CMK (cell line): ENCODE measurements at regions not wholly inside any gene's neighbourhood (a gene's known extent, or its start where the extent isn't known, plus 50 kb on each side); places are given as distances from the start of the nearest gene placed in this dataset.
"Not testable (repeated sequence)": the region's sequence is repeated elsewhere in the genome, so short reads cannot be mapped to it uniquely, and the experiment has no call there.

Source experiments
- DNase-seq: peaks from one replicate; pipeline ENCODE4 v3.0.0-alpha.2; 2010; ENCODE audit warnings: low read depth

DNA sequence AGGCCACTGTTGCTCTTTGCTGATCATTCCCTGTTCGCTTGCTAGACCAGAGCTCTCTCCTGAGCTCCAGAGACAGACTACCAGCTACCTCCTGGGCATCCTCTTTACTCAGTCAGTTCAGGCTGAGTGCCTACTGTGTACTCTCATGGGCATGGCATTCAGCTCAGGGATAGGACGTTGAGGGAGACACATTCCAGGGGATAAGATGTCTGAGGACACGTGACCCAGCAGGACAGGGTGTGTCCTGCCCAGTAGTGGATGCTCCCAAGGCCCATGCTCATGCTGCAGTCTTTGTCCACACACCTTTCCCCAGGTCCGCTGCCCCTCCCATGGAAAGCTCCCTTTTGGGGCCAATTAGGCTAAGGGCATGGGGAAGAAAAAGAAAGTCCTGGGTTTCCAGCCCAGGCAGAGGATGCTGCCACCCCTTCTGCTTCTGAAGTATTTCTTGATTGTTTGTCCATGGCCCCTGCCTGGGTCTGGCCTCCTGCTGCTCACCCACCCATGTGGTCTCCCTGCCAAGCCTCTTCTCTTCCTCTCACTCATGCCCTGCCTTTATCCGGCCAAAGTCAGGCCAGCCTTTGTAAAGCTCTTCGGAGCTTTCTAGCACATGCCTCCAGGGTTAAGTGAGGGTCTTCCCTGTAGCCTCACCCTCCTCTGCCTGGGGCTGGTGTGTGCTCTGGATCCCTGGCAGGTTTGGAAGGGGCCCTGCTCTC lies 60.5 kb upstream of the PITX1 start:
- DNase-seq = no peak

GRCh38 chr5:135093483-135093882 lies 59.5 kb upstream of the PITX1 start:
- not testable (repeated sequence) for DNase-seq

DNA sequence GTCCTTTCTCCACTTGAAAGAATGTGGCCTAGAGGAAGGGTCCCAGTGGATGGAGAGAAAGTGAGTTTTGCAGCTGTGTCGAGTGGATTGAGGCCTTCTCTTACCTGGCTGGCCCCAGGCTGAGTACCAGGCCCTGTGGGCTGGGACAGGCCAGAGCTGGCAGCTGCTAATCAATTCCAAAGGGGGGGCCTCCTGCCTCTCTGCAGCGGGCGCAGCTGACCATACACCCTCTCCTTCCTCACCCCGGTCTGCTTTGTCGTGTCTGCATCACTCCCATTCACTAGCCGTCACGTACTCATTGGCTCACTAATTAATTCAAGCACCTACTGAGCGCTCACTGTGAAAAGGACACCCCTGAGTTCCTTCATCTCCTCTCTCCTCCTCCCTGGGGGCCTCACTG lies 58.4 kb upstream of the PITX1 start:
- no peak for DNase-seq

GRCh38 chr5:135091286-135091685 lies 57.3 kb upstream of the PITX1 start:
- no peak for DNase-seq

GRCh38 chr5:135089912-135090311 lies 55.9 kb upstream of the PITX1 start:
- DNase-seq = no peak

- no peak for DNase-seq
These were observed 54.9 kb upstream of the PITX1 start for GRCh38 chr5:135088911-135089310.

GRCh38 chr5:135087950-135088349 lies 53.9 kb upstream of the PITX1 start:
- no peak for DNase-seq

DNA sequence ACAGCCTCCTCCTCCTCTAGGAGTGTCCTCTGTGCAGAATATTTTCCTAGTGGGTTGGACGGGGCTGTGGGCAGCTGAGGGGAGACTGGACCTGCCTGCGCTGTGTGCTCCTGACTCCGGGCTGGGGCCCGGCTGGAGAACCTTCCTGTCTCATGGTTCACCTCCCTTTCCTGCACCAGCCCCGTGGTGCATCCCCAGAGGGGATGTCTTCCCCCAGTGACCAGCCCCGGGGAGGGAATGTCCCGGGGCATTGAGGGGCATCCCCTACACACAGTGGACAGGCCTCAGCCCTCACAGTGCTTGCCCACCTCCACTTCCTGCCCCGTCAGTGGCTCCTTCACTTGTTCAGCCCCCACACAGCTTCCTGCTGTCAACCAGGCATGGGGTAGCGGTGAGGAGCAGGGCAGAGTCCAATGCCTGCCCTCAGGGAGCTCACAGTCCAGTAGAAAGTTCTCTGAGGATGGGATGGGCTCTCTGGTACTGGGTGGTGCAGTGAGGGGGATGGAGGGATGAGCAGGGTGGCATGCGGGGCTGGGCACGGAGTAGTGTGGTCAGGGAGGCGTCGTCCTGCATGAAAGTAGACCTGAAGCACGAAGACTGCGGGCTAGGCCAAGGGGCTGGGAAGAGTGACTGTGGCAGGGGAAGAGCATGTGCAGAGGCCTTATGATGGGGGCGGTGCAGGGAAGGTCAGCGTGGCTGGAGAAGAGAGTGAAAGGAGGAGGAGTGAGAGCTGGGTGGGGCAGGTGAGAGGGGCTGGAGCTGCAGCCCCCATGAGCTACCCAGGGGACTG lies 52.1 kb upstream of the PITX1 start:
- no peak for DNase-seq

- no peak for DNase-seq
These were observed 51.3 kb upstream of the PITX1 start for GRCh38 chr5:135085133-135085935.
